ENCODE measurements at regions not wholly inside any gene's neighbourhood (a gene's known extent, or its start where the extent isn't known, plus 50 kb on each side); places are given as distances from the start of the nearest gene placed in this dataset.

DNA sequence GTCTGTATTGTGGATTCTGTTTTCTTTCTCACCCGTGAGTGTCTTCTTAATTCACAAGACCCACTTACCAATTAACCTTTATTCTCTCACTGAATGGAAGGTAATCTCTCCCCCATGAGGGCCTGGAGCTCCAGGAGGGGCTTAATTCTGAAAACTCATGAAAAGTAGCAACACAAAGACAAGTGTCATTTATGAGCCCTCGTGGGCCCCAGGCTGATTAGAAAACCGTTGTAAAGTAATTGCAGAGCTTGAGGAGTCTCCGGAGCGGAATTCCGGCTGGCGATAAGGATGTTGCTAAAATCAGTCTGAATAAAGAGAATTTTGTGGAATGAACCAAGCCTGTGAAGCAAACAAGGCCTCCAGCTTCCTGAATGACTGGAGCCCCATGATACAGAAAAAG, 301.5 kb downstream of the HAPSTR1 start:
- no peak for DNase-seq (ENCODE audit: low spot score)
- H3K36me3 Mint-ChIP-seq (ENCODE audit: low read depth): no peaks in the 10 kb centered on the region
- H3K4me3 Mint-ChIP-seq (ENCODE audit: low read depth): no peak overlapping the region
- no peak overlapping the region for H3K27ac Mint-ChIP-seq
- H3K27me3 Mint-ChIP-seq (ENCODE audit: low read depth): no peaks in the 10 kb centered on the region
- no peaks in the 10 kb centered on the region for H3K4me1 Mint-ChIP-seq (ENCODE audit: low read depth)
- intact Hi-C loops (cut with micrococcal nuclease): no loop called here
- H3K9me3 Mint-ChIP-seq: peaks cover 24% of the 10 kb centered on the region

DNA sequence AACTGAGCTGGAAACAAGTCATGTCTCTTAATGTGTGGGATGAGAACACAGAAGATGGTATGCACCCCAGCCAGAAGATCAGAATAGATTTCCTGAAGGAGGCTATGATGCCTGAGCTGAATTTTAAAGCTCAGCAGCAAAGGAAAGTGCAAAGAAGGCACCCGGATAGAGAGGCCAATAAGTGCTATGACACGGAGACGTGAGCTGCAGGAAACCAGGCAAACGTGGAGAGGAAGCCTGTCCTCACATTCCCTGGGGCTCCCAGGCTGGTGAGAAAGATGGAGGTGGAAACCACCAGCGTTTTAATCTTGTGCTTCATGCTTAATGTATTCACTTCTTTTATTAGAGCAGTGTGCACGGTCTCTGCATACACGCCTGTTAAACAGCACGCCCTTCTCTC, 302.1 kb downstream of the HAPSTR1 start:
- Mint-ChIP-seq H3K4me1 (ENCODE audit: low read depth) (no peaks in the 10 kb centered on the region), H3K4me3 (ENCODE audit: low read depth) (no peak overlapping the region), H3K27ac (no peak overlapping the region), H3K36me3 (ENCODE audit: low read depth) (no peaks in the 10 kb centered on the region), H3K9me3 (peaks cover 20% of the 10 kb centered on the region), H3K27me3 (ENCODE audit: low read depth) (no peaks in the 10 kb centered on the region)
- no peak for DNase-seq (ENCODE audit: low spot score)
- intact Hi-C loops (cut with micrococcal nuclease): no loop called here

DNA sequence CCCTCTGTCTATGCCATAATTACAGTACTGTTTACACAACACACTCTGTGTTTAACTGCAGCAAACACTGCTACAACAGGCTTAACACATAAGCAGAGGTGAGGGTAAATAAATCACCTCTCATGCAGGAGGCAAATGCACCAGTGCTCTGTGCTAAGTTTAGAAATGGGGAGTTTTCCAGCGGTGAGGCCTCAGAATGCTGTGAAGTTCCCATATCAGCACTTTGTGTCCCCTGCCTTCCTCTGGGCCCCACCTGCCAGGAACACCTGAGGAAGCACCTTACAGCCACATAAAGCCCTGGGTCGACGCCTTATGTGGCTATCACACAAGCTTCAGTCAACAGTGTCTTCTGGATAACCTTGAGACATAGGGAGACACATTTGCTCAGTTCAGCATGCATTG, 304.5 kb downstream of the HAPSTR1 start:
- no peak for DNase-seq (ENCODE audit: low spot score)
- Mint-ChIP-seq H3K9me3 (peaks cover 14% of the 10 kb centered on the region), H3K27ac (no peak overlapping the region), H3K4me1 (ENCODE audit: low read depth) (no peaks in the 10 kb centered on the region), H3K27me3 (ENCODE audit: low read depth) (no peaks in the 10 kb centered on the region), H3K4me3 (ENCODE audit: low read depth) (no peak overlapping the region), H3K36me3 (ENCODE audit: low read depth) (no peaks in the 10 kb centered on the region)
- intact Hi-C loops (cut with micrococcal nuclease): no loop called here

DNA sequence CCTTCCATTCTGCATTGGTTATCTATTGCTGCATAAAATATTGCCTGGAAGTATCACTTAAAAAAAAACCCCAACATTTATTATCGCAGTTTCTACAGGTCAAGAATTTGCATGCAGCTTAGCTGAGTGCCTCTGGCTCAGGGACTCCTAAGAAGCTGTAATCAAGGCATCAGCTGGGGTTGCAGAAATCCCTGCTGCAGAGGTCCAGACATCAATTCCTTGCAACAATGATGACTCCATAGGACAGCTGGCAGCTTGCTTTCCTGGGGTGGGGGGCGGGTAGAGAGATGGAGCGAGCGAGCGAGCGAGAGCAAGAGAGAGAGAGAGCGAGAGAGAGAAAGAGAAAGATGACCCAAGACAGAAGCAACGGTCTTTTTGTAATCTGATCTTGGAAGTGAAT, 308.1 kb downstream of the HAPSTR1 start:
- H3K4me1 Mint-ChIP-seq (ENCODE audit: low read depth): no peaks in the 10 kb centered on the region
- no peak for DNase-seq (ENCODE audit: low spot score)
- no peaks in the 10 kb centered on the region for H3K36me3 Mint-ChIP-seq (ENCODE audit: low read depth)
- no peak overlapping the region for H3K4me3 Mint-ChIP-seq (ENCODE audit: low read depth)
- intact Hi-C loops (cut with micrococcal nuclease): no loop called here
- H3K27ac Mint-ChIP-seq: no peak overlapping the region
- peaks cover 15% of the 10 kb centered on the region for H3K9me3 Mint-ChIP-seq
- H3K27me3 Mint-ChIP-seq (ENCODE audit: low read depth): no peaks in the 10 kb centered on the region

DNA sequence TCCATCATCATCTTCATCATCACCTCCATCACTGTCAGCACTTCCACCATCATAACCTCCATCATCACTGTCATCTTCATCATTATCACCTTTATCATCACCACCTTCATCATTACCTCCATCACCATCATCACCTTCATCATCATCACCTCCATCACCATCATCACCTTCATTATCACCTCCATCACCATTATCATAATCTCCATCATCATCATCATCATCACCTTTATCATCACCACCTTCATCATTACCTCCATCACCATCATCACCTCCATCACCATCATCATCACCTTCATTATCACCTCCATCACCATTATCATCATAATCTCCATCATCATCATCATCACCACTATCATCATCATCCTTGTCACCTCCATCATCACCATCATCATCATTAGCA, 309.7 kb downstream of the HAPSTR1 start:
- intact Hi-C loops (cut with micrococcal nuclease): no loop called here
- no peaks in the 10 kb centered on the region for H3K4me1 Mint-ChIP-seq (ENCODE audit: low read depth)
- no peaks in the 10 kb centered on the region for H3K27me3 Mint-ChIP-seq (ENCODE audit: low read depth)

DNA sequence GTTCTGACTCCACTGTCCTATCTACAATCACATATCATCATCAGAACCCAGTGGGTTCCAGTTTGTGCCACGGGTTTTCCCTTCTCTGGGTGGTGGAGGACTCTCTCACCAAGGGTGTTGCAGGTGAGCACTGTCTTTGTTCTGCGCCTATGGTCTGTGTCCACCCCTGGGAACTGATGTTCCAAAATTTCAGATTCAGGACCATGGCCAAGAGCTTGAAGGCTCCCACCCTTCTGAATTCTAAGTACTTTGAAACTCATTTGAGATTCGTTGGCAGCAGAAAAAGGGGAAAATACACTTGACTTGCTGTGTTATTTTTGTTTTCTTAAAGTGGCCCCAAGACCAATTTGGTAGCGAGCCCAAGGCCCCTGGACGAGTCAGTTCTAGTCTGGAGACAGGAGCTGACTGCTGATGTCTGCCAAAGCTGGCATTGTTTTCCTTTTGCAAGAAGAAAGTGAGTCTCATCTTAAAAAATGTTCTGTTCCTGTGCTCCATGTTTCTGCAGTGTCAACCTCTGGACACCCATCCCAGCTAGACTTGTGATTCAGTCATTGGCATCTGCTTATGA, 310.9 kb downstream of the HAPSTR1 start:
- no peaks in the 10 kb centered on the region for H3K27me3 Mint-ChIP-seq (ENCODE audit: low read depth)
- H3K9me3 Mint-ChIP-seq: peaks cover 13% of the 10 kb centered on the region
- H3K4me1 Mint-ChIP-seq (ENCODE audit: low read depth): no peaks in the 10 kb centered on the region
- no peak for DNase-seq (ENCODE audit: low spot score)
- H3K4me3 Mint-ChIP-seq (ENCODE audit: low read depth): no peak overlapping the region
- intact Hi-C loops (cut with micrococcal nuclease): no loop called here
- no peaks in the 10 kb centered on the region for H3K36me3 Mint-ChIP-seq (ENCODE audit: low read depth)
- no peak overlapping the region for H3K27ac Mint-ChIP-seq

More for the DNA sequence above, 309.7 kb downstream of the HAPSTR1 start:
- no peak for DNase-seq (ENCODE audit: low spot score)
- Mint-ChIP-seq H3K4me3 (ENCODE audit: low read depth) (no peak overlapping the region), H3K36me3 (ENCODE audit: low read depth) (no peaks in the 10 kb centered on the region), H3K9me3 (peaks cover 17% of the 10 kb centered on the region), H3K27ac (no peak overlapping the region)

DNA sequence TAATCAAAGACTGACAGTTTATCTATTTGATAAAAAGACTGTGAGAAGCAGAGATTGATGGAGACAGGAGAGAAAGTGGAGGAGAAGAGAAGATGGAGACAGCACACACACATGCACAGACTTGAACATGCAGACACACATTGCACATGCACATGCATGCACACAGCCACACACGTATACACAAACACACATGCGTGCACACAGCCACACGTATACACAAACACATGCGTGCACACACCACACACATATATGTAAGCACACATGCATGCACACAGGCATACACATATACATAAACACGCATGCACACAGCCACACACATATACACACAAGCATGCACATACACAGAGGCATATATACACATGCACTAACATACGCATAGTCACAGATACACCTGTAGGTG, 313.4 kb downstream of the HAPSTR1 start:
- H3K36me3 Mint-ChIP-seq (ENCODE audit: low read depth): no peaks in the 10 kb centered on the region
- no peak overlapping the region for H3K27ac Mint-ChIP-seq
- no peaks in the 10 kb centered on the region for H3K4me1 Mint-ChIP-seq (ENCODE audit: low read depth)
- no peak for DNase-seq (ENCODE audit: low spot score)
- H3K9me3 Mint-ChIP-seq: peaks cover 8% of the 10 kb centered on the region
- H3K4me3 Mint-ChIP-seq (ENCODE audit: low read depth): no peak overlapping the region
- no peaks in the 10 kb centered on the region for H3K27me3 Mint-ChIP-seq (ENCODE audit: low read depth)
- intact Hi-C loops (cut with micrococcal nuclease): no loop called here

DNA sequence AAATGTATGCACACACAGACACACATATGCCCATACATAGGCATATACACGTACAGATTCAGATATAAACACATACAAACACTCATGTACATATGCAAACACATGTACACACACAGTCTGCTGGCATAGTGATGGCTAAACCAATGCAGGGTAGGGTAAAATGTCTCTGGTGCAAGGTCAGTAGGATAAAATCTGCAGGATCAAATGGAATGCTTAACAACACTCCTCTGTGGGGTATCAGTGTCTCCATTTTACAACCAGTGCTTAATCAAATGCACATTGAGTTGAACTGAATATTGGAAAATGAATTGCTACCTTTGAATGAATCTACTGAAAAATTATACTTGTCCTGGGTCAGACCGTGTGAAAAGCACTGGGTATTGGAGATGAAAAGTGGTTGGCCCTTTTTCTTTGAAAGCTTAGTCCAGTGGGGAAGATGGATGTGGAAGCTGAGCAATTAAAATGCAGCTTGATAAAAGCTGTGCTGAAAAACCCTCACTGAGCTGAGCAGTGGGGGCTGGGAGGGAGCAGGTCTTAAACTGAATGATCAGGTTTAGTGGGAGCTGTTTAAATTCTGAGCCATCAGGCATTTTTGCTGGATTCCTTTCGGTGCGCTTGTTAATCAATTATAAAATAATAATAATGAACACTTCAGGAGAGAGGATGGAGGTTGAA, 314.7 kb downstream of the HAPSTR1 start:
- no peak overlapping the region for H3K4me3 Mint-ChIP-seq (ENCODE audit: low read depth)
- H3K27ac Mint-ChIP-seq: no peak overlapping the region
- no peak for DNase-seq (ENCODE audit: low spot score)
- no peaks in the 10 kb centered on the region for H3K36me3 Mint-ChIP-seq (ENCODE audit: low read depth)
- intact Hi-C loops (cut with micrococcal nuclease): no loop called here
- H3K27me3 Mint-ChIP-seq (ENCODE audit: low read depth): no peaks in the 10 kb centered on the region
- H3K4me1 Mint-ChIP-seq (ENCODE audit: low read depth): no peaks in the 10 kb centered on the region
- peaks cover 8% of the 10 kb centered on the region for H3K9me3 Mint-ChIP-seq

DNA sequence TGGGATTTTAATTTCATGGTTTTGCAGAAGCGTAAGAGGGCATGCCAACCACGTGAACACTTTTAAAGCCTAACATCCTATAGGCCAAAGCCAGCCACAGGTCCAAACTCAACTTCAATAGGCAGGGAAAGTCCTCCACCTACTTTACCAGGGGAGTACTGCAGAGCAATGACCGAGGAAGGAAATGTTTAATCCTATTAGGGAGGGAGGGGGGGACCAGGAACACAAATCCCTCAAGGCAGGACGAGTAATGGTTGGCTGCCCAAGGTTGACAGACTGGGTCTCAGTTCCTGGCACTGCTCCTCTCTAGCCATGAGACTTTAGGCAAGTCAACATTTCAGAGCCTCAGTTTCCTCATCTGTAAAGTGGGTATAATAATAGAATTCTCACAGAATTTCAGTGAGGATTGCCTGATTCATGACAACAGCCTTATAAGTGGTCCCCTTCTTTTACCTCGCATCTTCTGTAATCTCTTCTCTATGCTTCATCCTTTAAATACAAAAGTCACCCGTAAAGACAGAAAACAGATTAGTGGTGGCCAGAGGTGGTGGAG, 315.8 kb downstream of the HAPSTR1 start:
- no peaks in the 10 kb centered on the region for H3K36me3 Mint-ChIP-seq (ENCODE audit: low read depth)
- no peak overlapping the region for H3K27ac Mint-ChIP-seq
- intact Hi-C loops (cut with micrococcal nuclease): no loop called here
- peaks cover 8% of the 10 kb centered on the region for H3K9me3 Mint-ChIP-seq
- DNase-seq (ENCODE audit: low spot score): no peak
- no peaks in the 10 kb centered on the region for H3K4me1 Mint-ChIP-seq (ENCODE audit: low read depth)
- no peak overlapping the region for H3K4me3 Mint-ChIP-seq (ENCODE audit: low read depth)
- no peaks in the 10 kb centered on the region for H3K27me3 Mint-ChIP-seq (ENCODE audit: low read depth)

DNA sequence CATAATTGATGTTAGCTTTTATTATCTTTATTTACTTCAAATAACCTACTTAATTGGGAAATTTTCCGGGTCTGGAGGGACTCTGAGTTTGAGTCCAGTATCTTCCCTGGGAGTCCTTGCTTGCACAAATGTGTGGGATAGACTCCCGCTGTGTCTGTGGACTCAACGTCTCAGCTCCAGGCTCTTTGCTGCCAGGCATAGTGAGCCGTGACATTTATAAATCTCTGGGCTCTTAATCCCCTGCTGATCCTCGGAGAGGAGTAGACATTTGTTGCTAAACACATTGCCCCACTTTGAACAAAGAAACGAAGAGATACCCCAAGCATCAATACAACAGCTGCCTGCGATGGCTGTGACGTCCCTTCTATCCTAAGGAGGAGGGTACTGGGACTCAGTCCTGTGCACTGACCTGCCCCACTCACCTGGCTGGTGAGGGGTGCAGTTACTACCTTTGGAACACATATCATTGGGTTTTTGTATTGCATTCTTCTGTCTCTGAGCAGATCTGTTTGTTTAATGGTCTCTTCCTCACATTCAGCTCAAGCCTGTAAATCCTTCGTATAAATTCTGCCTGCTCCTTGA, 316.9 kb downstream of the HAPSTR1 start:
- DNase-seq (ENCODE audit: low spot score): no peak
- Mint-ChIP-seq H3K27me3 (ENCODE audit: low read depth) (no peaks in the 10 kb centered on the region), H3K4me3 (ENCODE audit: low read depth) (no peak overlapping the region), H3K4me1 (ENCODE audit: low read depth) (no peaks in the 10 kb centered on the region), H3K9me3 (peaks cover 8% of the 10 kb centered on the region), H3K36me3 (ENCODE audit: low read depth) (no peaks in the 10 kb centered on the region), H3K27ac (no peak overlapping the region)
- intact Hi-C loops (cut with micrococcal nuclease): no loop called here

DNA sequence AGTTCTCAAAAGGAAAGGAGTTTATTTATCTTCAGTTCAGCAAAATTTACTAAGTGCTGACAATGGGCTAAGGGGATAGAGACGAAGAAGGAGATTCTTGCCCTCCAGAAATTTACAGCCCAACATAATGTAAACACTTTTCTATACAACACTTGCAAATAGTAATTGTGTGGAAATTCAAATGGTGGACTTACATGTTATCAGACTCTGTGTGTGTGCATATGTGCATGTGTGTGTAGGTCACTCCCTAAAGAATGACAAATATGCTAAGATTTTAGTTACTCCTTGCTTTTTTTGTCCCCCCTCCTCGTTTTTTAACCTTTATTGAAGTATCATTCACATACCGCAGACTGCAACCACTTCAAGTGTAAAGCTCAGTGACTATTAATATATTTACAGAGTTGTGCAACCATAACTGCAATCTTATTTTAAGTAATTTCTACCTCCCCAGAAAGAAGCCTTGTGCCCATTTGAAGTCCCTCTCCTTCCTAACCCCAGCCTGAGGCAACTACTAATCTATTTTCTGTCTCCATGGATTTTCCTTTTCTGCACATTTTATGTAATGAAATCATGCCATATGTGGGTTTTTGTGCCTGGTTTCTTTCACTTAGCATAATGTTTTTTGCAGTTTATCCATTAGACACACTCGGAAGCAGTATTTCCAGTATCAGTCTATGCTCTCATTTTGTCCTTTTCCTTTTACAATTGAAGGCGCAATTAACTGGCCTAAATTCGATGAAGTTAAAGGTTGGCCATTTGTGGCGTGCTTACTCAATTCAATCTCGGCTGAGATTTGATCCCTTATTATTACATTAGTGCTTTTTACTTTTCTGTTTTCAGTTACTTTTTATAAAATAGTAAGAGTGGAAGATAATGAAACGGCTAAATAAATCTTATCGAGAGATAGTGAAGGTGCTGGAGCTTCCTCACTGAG, 318.4 kb downstream of the HAPSTR1 start:
- H3K4me3 Mint-ChIP-seq (ENCODE audit: low read depth): no peak overlapping the region
- no peaks in the 10 kb centered on the region for H3K4me1 Mint-ChIP-seq (ENCODE audit: low read depth)
- no peak for DNase-seq (ENCODE audit: low spot score)
- no peak overlapping the region for H3K27ac Mint-ChIP-seq
- H3K9me3 Mint-ChIP-seq: peaks cover 4% of the 10 kb centered on the region
- intact Hi-C loops (cut with micrococcal nuclease): no loop called here
- H3K27me3 Mint-ChIP-seq (ENCODE audit: low read depth): no peaks in the 10 kb centered on the region
- no peaks in the 10 kb centered on the region for H3K36me3 Mint-ChIP-seq (ENCODE audit: low read depth)

DNA sequence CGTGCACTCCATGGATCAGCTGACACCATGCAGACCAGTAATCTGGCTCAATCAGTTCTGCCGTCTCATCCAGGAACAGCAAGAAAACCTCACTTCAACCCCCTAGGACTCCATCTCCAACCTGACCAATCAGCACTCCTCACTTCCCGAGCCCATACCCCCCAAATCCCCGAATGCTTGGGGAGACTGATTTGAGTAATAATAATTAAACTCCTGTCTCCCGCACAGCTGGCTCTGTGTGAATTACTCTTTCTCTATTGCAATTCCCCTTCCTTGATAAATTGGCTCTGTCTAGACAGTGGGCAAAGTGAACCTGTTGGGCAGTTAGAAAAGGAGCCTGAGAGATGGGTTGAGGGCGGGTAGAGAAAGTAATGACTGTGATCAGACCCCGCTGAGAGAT, 320.0 kb downstream of the HAPSTR1 start:
- no peak overlapping the region for H3K4me3 Mint-ChIP-seq (ENCODE audit: low read depth)
- no peak for DNase-seq (ENCODE audit: low spot score)
- no peaks in the 10 kb centered on the region for H3K36me3 Mint-ChIP-seq (ENCODE audit: low read depth)
- H3K4me1 Mint-ChIP-seq (ENCODE audit: low read depth): no peaks in the 10 kb centered on the region
- peaks cover 3% of the 10 kb centered on the region for H3K9me3 Mint-ChIP-seq
- intact Hi-C loops (cut with micrococcal nuclease): no loop called here
- no peak overlapping the region for H3K27ac Mint-ChIP-seq
- H3K27me3 Mint-ChIP-seq (ENCODE audit: low read depth): no peaks in the 10 kb centered on the region

All from activated T-helper 2 cell treated with anti-CD3 and anti-CD28 coated beads, Interferon-gamma antibody, Interleukin-2, Interleukin-4, amounts not matched to agents 10 μg/mL and 5 μg/mL and 100 μg/mL, durations not matched to agents 14 hours and 24 hours and 36 hours (primary cell).